HUES6 (cell line): ENCODE measurements at regions not wholly inside any gene's neighbourhood (a gene's known extent, or its start where the extent isn't known, plus 50 kb on each side); places are given as distances from the start of the nearest gene placed in this dataset.
"Not testable (repeated sequence)": the region's sequence is repeated elsewhere in the genome, so short reads cannot be mapped to it uniquely, and the experiment has no call there.

Experiments used
- H3K27ac ChIP-seq: 2 replicates; pipeline ENCODE4 v1.7.0; 2013; ENCODE audit warnings: low read depth, mild to moderate bottlenecking, low read length, inconsistent platforms
- H3K27me3 ChIP-seq: 2 replicates; pipeline ENCODE4 v1.6.1; 2013; ENCODE audit warnings: low read length; ENCODE audit not compliant: control insufficient read depth, insufficient read depth
- H3K36me3 ChIP-seq: 2 replicates; pipeline ENCODE4 v1.6.1; 2013; ENCODE audit warnings: low read length; ENCODE audit not compliant: control insufficient read depth, insufficient read depth
- H3K4me1 ChIP-seq: 2 replicates; pipeline ENCODE4 v1.6.1; 2013; ENCODE audit warnings: low read length; ENCODE audit not compliant: control insufficient read depth, insufficient read depth
- H3K4me3 ChIP-seq: 2 replicates; pipeline ENCODE4 v1.5.1; 2013; ENCODE audit warnings: low read depth, low read length
- H3K9ac ChIP-seq: one replicate; pipeline ENCODE4 v1.6.1; 2013; ENCODE audit warnings: mild to moderate bottlenecking, low read length
- H3K9me3 ChIP-seq: 2 replicates; pipeline ENCODE4 v1.6.1; 2013; ENCODE audit warnings: low read depth, low read length; ENCODE audit not compliant: control insufficient read depth, insufficient read depth

DNA sequence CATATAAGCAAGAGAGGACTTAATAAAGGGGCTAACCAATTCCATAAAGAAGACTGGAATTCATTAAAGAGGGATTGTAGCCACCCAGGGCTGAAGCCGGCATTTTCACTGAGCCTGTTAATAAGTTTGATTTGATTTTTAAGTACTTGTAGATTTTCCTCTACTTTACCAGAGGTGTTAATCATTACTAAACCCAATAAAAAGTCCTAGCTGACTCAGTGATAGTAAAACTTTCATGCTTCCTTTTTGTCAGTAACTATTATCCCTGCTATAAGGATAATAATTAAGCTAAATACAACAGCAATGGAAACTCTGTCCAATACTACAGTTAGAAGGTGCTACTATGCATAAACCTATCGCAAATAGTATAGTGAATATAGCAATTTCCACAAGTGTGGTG lies 260.2 kb downstream of the CEMIP2 start:
- not testable (repeated sequence) for H3K4me3 ChIP-seq, H3K9ac ChIP-seq, H3K9me3 ChIP-seq, H3K4me1 ChIP-seq, H3K27ac ChIP-seq, H3K36me3 ChIP-seq, H3K27me3 ChIP-seq

DNA sequence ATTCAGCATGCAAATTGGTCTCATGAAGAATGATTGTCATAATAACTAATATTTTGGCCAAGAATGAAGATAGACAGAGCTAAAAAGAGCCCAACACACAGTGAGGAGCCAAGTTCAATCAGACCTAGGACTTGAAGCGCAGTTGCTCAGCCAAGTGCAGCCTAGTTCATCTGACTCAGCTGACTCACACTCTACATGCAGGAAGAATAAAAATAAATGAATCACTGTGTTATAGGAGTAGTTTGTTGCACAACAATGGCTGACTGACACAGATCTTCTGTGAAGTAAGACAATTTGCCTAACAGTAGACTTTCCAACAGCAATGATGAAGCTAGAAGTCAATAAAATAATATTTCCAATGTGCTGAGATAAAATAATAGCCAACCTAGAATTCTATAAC lies 261.5 kb downstream of the CEMIP2 start:
- no peaks in the 10 kb centered on the region for H3K4me1 ChIP-seq
- no peak overlapping the region for H3K27ac ChIP-seq
- H3K4me3 ChIP-seq: no peak overlapping the region
- H3K27me3 ChIP-seq: no peaks in the 10 kb centered on the region
- H3K9me3 ChIP-seq: no peaks in the 10 kb centered on the region
- no peak overlapping the region for H3K9ac ChIP-seq
- H3K36me3 ChIP-seq: no peaks in the 10 kb centered on the region

DNA sequence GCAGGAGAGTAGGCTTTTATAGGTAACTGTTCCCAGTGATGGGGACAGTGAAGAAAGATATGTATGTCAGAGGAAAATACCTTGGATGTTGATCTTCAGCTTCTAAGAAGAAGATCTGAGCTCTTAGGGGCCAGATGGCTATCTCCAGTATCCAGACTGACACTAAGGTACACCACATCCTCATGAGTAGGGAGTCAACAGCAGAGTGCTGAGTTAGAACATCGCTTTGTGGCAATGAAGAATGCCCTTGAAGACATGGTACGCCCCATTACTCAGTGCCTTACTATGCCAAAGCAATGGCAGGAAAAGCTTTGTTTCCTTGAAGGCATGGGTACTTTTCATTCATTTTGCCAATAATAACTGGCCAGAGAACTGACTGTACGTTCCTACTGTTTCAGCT lies 263.7 kb downstream of the CEMIP2 start:
- Histone ChIP-seq H3K9ac (no peak overlapping the region), H3K4me1 (no peaks in the 10 kb centered on the region), H3K27ac (no peak overlapping the region), H3K27me3 (no peaks in the 10 kb centered on the region), H3K9me3 (no peaks in the 10 kb centered on the region), H3K36me3 (no peaks in the 10 kb centered on the region), H3K4me3 (no peak overlapping the region)

DNA sequence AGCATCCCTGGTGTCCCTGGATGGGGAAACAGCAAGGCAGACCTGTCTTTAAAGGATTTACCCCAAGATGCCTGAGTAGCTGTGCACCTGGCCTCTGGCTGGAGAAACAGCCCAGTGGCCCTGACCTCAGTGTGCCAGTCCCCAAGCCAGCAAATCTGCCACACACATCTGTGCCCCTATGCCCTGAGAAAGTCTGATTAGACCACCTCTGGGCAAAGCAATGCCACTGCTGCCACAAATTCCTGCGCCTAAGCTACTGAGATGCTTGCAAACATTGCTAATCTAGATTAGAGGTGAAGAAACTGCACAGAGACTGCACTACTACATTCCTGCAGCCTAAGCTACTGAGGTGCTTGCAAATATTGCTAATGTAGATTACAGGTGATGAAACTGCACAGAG lies 269.6 kb downstream of the CEMIP2 start:
- Histone ChIP-seq H3K4me1 (no peaks in the 10 kb centered on the region), H3K27me3 (no peaks in the 10 kb centered on the region), H3K4me3 (no peak overlapping the region), H3K36me3 (no peaks in the 10 kb centered on the region), H3K27ac (no peak overlapping the region), H3K9me3 (no peaks in the 10 kb centered on the region), H3K9ac (no peak overlapping the region)

DNA sequence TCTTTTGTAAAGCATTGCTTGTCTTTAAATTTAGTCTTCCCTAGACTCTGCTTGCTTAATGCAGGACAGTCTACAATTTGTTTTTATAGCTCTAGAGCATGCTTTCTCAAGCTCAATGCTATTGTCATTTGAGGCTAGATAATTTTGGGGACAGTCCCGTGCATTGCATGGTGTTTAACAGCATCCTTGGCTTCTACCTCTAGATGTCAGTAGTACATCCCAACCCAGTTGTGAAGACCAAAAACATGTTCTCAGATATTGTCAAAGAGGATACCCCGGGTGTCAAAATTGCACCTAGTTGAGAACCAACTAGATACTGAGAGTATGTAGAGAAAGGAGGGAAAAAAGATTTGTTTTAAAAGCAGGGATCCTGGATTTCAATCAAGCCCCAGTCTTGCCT lies 277.5 kb downstream of the CEMIP2 start:
- no peaks in the 10 kb centered on the region for H3K36me3 ChIP-seq
- H3K9ac ChIP-seq: no peak overlapping the region
- no peaks in the 10 kb centered on the region for H3K9me3 ChIP-seq
- H3K4me1 ChIP-seq: peaks cover 5% of the 10 kb centered on the region; the same call in 1 of the 2 replicates
- H3K27ac ChIP-seq: no peak overlapping the region
- no peak overlapping the region for H3K4me3 ChIP-seq
- H3K27me3 ChIP-seq: no peaks in the 10 kb centered on the region

DNA sequence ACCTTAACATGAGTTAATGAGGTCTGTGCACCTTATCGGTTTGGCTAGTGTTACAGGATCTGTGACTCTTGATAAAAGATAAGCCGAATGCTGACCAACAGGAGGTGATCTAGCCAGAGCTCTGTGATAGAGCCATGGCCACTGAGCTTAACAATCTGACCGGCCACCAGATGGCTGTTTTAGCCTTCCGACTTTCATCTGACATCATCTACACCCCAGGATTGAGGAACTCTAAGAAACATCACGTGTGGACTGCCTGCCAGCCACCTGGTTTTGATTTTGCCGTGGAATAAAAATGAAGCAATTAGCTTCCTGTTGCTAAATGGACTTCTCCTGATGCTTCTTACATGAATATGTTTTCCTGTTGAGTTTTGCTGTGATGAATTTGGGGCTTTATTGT lies 281.3 kb downstream of the CEMIP2 start:
- H3K4me3 ChIP-seq: no peak overlapping the region
- no peak overlapping the region for H3K27ac ChIP-seq
- peaks cover 5% of the 10 kb centered on the region; the same call in 1 of the 2 replicates for H3K4me1 ChIP-seq
- no peaks in the 10 kb centered on the region for H3K9me3 ChIP-seq
- H3K9ac ChIP-seq: no peak overlapping the region
- no peaks in the 10 kb centered on the region for H3K36me3 ChIP-seq
- no peaks in the 10 kb centered on the region for H3K27me3 ChIP-seq

DNA sequence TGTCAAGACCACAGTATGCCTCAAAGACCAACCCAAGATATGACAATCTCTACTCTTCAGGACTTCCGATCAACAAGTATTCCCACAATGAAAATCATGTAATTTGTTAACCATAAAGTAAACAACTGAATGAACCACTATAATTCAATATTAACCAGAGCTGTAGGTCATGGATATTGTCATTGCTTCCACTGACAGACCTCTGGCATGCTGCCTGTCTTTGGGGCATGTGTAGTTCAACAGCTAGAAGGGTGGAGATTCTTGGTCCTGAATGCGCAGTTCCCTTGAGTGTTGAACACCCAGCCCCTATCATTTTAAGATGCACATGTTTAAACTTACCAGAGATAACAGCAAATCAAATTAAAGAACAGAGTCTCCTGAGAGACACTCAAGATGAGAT lies 283.0 kb downstream of the CEMIP2 start:
- Histone ChIP-seq H3K27me3 (no peaks in the 10 kb centered on the region), H3K4me1 (peaks cover 5% of the 10 kb centered on the region; the same call in 1 of the 2 replicates)

DNA sequence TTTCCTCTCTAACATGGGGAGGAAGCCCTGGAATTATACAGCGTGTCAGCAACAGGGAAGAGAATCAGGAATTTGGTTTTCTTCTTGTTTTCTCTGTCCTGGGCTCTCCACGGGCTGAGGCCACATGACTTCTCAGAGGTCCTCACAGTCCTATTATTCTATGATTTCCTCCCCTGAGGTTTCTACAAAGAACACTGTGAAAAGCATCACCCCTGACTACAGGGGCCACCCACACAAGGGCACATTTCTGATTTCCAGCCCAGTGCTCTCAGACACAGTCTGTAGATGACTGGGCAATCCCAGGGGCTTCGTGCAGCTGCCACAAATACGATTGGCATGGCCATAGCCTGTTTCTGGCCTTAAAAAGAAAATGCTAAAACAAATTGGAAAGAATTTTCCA lies 284.9 kb downstream of the CEMIP2 start:
- Histone ChIP-seq H3K27ac (no peak overlapping the region), H3K4me3 (no peak overlapping the region)

More for the DNA sequence above, 283.0 kb downstream of the CEMIP2 start:
- Histone ChIP-seq H3K9ac (no peak overlapping the region), H3K27ac (no peak overlapping the region), H3K9me3 (no peaks in the 10 kb centered on the region), H3K4me3 (no peak overlapping the region), H3K36me3 (no peaks in the 10 kb centered on the region)

DNA sequence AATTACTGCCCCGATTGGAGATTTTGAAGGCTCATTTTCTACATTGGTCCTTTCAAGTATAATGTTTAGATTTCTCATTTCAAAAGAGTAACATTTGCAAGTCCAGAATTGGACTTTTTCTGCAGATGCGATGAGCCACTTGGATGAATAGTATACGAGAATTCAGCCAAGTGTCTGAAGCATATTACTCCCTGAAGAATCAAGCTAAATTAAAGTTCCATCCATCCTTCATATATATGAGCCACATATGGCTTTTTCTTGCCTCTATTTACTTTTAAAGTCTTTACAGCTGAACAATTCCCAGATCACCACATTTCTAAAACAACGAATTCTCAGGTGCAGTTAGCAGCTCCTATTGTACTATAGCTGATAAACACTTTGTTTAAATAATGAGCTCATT lies 288.7 kb downstream of the CEMIP2 start:
- Histone ChIP-seq H3K4me3 (no peak overlapping the region), H3K36me3 (no peaks in the 10 kb centered on the region), H3K27ac (no peak overlapping the region), H3K27me3 (no peaks in the 10 kb centered on the region), H3K9ac (no peak overlapping the region), H3K9me3 (no peaks in the 10 kb centered on the region), H3K4me1 (no peaks in the 10 kb centered on the region)

More for the DNA sequence above, 284.9 kb downstream of the CEMIP2 start:
- H3K9me3 ChIP-seq: no peaks in the 10 kb centered on the region
- H3K36me3 ChIP-seq: no peaks in the 10 kb centered on the region
- no peaks in the 10 kb centered on the region for H3K27me3 ChIP-seq
- no peak overlapping the region for H3K9ac ChIP-seq
- H3K4me1 ChIP-seq: peaks cover 5% of the 10 kb centered on the region; the same call in 1 of the 2 replicates

DNA sequence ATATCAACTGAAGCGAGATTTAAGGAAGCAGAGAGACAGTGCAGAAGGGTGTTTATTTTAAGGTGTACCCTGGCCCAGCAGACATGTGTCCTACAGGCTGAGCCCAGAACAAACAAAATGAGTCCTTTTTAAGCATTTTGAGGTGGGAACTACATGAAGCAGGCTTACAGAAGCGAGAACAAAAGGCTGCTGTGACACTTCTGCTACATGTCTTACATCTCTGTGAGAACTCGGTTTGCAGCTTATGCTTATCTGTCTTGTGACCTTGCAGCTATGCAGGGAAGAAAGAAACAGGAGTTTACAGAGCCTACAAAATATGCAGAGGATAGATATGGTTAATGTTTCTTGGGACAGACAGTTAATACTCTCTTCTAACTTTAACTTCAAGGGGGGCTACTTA lies 295.9 kb downstream of the CEMIP2 start:
- Histone ChIP-seq H3K9ac (no peak overlapping the region), H3K9me3 (no peaks in the 10 kb centered on the region), H3K4me1 (no peaks in the 10 kb centered on the region; the same call in 1 of the 2 replicates)

DNA sequence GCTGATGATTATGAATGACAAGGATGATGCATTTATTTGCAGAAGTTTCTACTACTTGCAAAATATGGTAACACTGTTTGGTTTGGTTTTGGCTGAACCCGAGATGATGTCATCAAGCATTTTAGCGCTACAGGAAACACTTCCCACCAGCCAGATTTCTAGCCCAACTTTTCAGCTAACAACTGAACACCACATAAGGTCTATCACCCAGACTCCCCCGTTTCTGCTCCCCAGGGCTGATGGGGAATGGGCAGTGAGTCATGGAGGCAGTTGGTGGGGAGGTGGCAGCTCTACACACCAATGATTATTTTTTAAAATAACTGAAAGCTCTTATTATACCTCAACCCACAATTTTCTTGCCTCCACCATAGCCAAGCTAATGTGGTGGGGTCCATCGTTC lies 302.9 kb downstream of the CEMIP2 start:
- Histone ChIP-seq H3K9ac (no peak overlapping the region), H3K4me1 (no peaks in the 10 kb centered on the region), H3K27me3 (no peaks in the 10 kb centered on the region), H3K27ac (no peak overlapping the region), H3K9me3 (no peaks in the 10 kb centered on the region), H3K36me3 (no peaks in the 10 kb centered on the region), H3K4me3 (no peak overlapping the region)

More for the DNA sequence above, 295.9 kb downstream of the CEMIP2 start:
- Histone ChIP-seq H3K36me3 (no peaks in the 10 kb centered on the region), H3K27ac (no peak overlapping the region), H3K4me3 (no peak overlapping the region), H3K27me3 (no peaks in the 10 kb centered on the region)

DNA sequence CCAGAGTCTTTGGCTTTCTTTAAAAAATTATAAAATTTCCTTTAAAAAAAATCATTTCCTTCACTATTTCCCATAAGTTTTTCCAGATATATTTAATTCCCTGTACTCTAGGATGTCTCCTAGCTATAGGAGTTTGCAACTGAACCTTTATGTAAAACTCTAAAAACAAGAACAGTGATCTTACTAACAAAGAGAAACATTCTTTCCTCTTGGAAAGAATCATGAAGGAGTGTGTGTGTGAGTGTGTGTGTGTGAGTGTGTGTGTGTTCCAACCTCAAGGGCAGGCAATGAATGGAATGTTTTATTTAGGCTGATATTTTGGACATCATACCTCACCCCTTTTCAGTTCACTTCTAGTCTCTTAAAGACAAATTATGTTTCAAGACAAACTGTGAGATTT lies 309.2 kb downstream of the CEMIP2 start:
- H3K27me3 ChIP-seq: no peaks in the 10 kb centered on the region
- peaks cover 10% of the 10 kb centered on the region; the same call in 1 of the 2 replicates for H3K4me1 ChIP-seq
- H3K36me3 ChIP-seq: no peaks in the 10 kb centered on the region
- H3K27ac ChIP-seq: no peak overlapping the region
- H3K4me3 ChIP-seq: no peak overlapping the region
- H3K9ac ChIP-seq: no peak overlapping the region
- no peaks in the 10 kb centered on the region for H3K9me3 ChIP-seq
